ENCODE measurements at regions not wholly inside any gene's neighbourhood (a gene's known extent, or its start where the extent isn't known, plus 50 kb on each side); places are given as distances from the start of the nearest gene placed in this dataset.

DNA sequence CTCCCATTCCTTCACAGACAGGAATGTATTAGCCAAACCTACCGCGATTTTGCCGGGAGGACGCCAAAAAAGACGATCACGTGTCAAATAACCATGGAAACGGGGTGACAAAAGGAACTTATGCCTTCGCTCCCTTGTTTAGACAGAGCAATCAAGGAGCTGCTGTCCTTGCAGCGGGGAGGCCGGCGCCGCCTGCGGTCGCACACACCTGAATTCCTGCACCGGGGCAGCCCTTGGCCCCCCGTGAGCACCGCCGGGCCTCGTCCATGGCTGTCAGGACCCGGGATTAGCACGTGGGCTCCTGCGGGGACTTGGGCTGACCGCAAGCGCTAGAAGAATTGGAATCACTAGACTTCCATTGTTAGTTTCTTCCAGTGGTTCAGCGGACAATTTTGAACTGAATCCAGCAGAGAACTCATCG, 193.1 kb downstream of the SHQ1 start:
- no peaks in the 10 kb centered on the region for H3K27me3 ChIP-seq (ENCODE audit: control insufficient read depth, insufficient read depth, low read length)
- DNase-seq (ENCODE audit: low read depth, low spot score), result no peak
- H3K36me3 ChIP-seq (ENCODE audit: control insufficient read depth, insufficient read depth, low read length), result no peaks in the 10 kb centered on the region
- intact Hi-C loops (cut with micrococcal nuclease; ENCODE audit: unreplicated experiment) (no loop called here), in situ Hi-C loops (cut with HindIII; ENCODE audit: low pct_unique_long_range_greater_than_20kb, low sequenced_read_pairs) (no loop called here)
- no peak overlapping the region for H3K27ac ChIP-seq (ENCODE audit: low read length)
- no peak overlapping the region for H3K4me3 ChIP-seq (ENCODE audit: low read depth in 2 of 2, low read length in 2 of 2)
- ATAC-seq, result no peak
- BruUV-seq (replicated peaks), result no TSS peak
- ChIA-PET CTCF (no interaction called here), POLR2A (no interaction called here)
- no peaks in the 10 kb centered on the region for H3K9me3 ChIP-seq (ENCODE audit: control insufficient read depth, insufficient read depth, low read depth, low read length)
- TF ChIP-seq SIN3A (IDR thresholded peaks at IDR 0.05; ENCODE audit: borderline replicate concordance, insufficient read depth, low read depth, low read length) (no peak), REST (IDR thresholded peaks at IDR 0.05; ENCODE audit: insufficient read depth in 1 of 2, low read depth in 2 of 2, low read length in 1 of 2) (no peak), TCF7L2 (IDR thresholded peaks at IDR 0.05; ENCODE audit: low read depth, low read length) (no peak), POLR2AphosphoS5 (IDR thresholded peaks at IDR 0.05; ENCODE audit: low read depth, low read length) (no peak)
- TF ChIP-seq, protein P1, sequence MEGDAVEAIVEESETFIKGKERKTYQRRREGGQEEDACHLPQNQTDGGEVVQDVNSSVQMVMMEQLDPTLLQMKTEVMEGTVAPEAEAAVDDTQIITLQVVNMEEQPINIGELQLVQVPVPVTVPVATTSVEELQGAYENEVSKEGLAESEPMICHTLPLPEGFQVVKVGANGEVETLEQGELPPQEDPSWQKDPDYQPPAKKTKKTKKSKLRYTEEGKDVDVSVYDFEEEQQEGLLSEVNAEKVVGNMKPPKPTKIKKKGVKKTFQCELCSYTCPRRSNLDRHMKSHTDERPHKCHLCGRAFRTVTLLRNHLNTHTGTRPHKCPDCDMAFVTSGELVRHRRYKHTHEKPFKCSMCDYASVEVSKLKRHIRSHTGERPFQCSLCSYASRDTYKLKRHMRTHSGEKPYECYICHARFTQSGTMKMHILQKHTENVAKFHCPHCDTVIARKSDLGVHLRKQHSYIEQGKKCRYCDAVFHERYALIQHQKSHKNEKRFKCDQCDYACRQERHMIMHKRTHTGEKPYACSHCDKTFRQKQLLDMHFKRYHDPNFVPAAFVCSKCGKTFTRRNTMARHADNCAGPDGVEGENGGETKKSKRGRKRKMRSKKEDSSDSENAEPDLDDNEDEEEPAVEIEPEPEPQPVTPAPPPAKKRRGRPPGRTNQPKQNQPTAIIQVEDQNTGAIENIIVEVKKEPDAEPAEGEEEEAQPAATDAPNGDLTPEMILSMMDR (IDR thresholded peaks at IDR 0.05), result no peak
- H3K4me1 ChIP-seq (ENCODE audit: control insufficient read depth, insufficient read depth, low read length), result peaks cover 5% of the 10 kb centered on the region

GRCh38 chr3:72652395-72652794, 195.8 kb downstream of the SHQ1 start:
- CTCF ChIA-PET, result no interaction called here
- intact Hi-C loops (cut with micrococcal nuclease; ENCODE audit: unreplicated experiment), result no loop called here

More at GRCh38 chr3:72652395-72652794, 195.8 kb downstream of the SHQ1 start:
- no peaks in the 10 kb centered on the region for H3K36me3 ChIP-seq (ENCODE audit: control insufficient read depth, insufficient read depth, low read length)
- no peak for DNase-seq (ENCODE audit: low read depth, low spot score)
- H3K9me3 ChIP-seq (ENCODE audit: control insufficient read depth, insufficient read depth, low read depth, low read length), result no peaks in the 10 kb centered on the region
- POLR2A ChIA-PET, result no interaction called here
- no peak for TF ChIP-seq TCF7L2 (IDR thresholded peaks at IDR 0.05; ENCODE audit: low read depth, low read length)
- TF ChIP-seq POLR2AphosphoS5 (IDR thresholded peaks at IDR 0.05; ENCODE audit: low read depth, low read length), result no peak
- no peak for TF ChIP-seq SIN3A (IDR thresholded peaks at IDR 0.05; ENCODE audit: borderline replicate concordance, insufficient read depth, low read depth, low read length)
- TF ChIP-seq REST (IDR thresholded peaks at IDR 0.05; ENCODE audit: insufficient read depth in 1 of 2, low read depth in 2 of 2, low read length in 1 of 2), result no peak
- TF ChIP-seq, protein P1 (IDR thresholded peaks at IDR 0.05), result no peak
- H3K4me3 ChIP-seq (ENCODE audit: low read depth in 2 of 2, low read length in 2 of 2), result no peak overlapping the region
- H3K4me1 ChIP-seq (ENCODE audit: control insufficient read depth, insufficient read depth, low read length), result no peaks in the 10 kb centered on the region
- in situ Hi-C loops (cut with HindIII; ENCODE audit: low pct_unique_long_range_greater_than_20kb, low sequenced_read_pairs), result no loop called here
- ATAC-seq, result no peak
- no peaks in the 10 kb centered on the region for H3K27me3 ChIP-seq (ENCODE audit: control insufficient read depth, insufficient read depth, low read length)
- H3K27ac ChIP-seq (ENCODE audit: low read length), result no peak overlapping the region
- BruUV-seq (replicated peaks), result no TSS peak
